GM12878 (cell line): ENCODE measurements at regions not wholly inside any gene's neighbourhood (a gene's known extent, or its start where the extent isn't known, plus 50 kb on each side); places are given as distances from the start of the nearest gene placed in this dataset.

Experiments
- ATAC-seq: fragments of 200-7000 bp; cut with Tn5 transposase; 3 replicates; pipeline ENCODE4 v1.9.1; 2020; ENCODE audit warnings: mild to moderate bottlenecking, moderate library complexity
- BruUV-seq: library from RNA; stranded (reverse); fragments of 400-500 nt; replicated peaks from 2 replicates; lab custom pipeline; 2021; lab: Mats Ljungman, UMichigan
- CTCF ChIA-PET: fragments of 300-600 bp; sonication (Branson Sonifier 250); formaldehyde crosslinking; extraction: SDS; loops from one replicate; lab custom pipeline; 2021; ENCODE audit warnings: inconsistent platforms; lab: Yijun Ruan, JAX
- POLR2A ChIA-PET: fragments of 350-600 bp; formaldehyde crosslinking; extraction: SDS; loops from one replicate; lab custom pipeline; 2021; ENCODE audit warnings: inconsistent platforms; lab: Charles Lee
- RAD21 ChIA-PET: fragments of 300-600 bp; sonication (Branson Sonifier 250); formaldehyde crosslinking; loops from one replicate; lab custom pipeline; 2023; ENCODE audit warnings: antibody characterized with exemption; ENCODE audit not compliant: unreplicated experiment; lab: Charles Lee
- SMC1A ChIA-PET: fragments of 300-600 bp; sonication (Branson Sonifier 250); formaldehyde crosslinking; loops from one replicate; lab custom pipeline; 2023; ENCODE audit not compliant: unreplicated experiment, uncharacterized antibody; lab: Charles Lee
- DNase-seq: peaks from one replicate; pipeline ENCODE4 v3.0.0-alpha.2; 2011; ENCODE audit warnings: low read depth, low spot score
- FAIRE-seq: peaks from 3 replicates; lab custom pipeline; 2011; peaks lifted over from hg19 to GRCh38; lab: Jason Lieb, UNC
- H2AFZ ChIP-seq: 2 replicates; pipeline ENCODE4 v1.6.0; 2011; ENCODE audit warnings: low read depth, low read length, control low read depth; ENCODE audit not compliant: control insufficient read depth
- H3K27ac ChIP-seq: 2 replicates; pipeline ENCODE4 v1.5.1; 2011; ENCODE audit warnings: control low read depth; ENCODE audit not compliant: control insufficient read depth, insufficient read depth
- H3K27me3 ChIP-seq, 2 experiments: replicated peaks in 1 of 2; 2 replicates each; pipeline versions ENCODE4 v1.6.0 to v1.6.1; 2011; ENCODE audit warnings: low read length in 1 of 2; ENCODE audit not compliant: control insufficient read depth in 2 of 2, insufficient read depth in 2 of 2
- H3K36me3 ChIP-seq, 2 experiments: 2 replicates each; pipeline ENCODE4 v1.5.1; 2011; ENCODE audit warnings: low read length in 1 of 2; ENCODE audit not compliant: control insufficient read depth in 2 of 2, insufficient read depth in 2 of 2
- H3K4me1 ChIP-seq: 2 replicates; pipeline ENCODE4 v1.6.1; 2011; ENCODE audit warnings: mild to moderate bottlenecking, low read length, moderate library complexity, mixed read lengths; ENCODE audit not compliant: control insufficient read depth, insufficient read depth
- H3K4me2 ChIP-seq: 2 replicates; pipeline ENCODE4 v1.6.0; 2011; ENCODE audit warnings: control low read depth; ENCODE audit not compliant: control insufficient read depth, insufficient read depth
- H3K4me3 ChIP-seq: fragments of 200-600 bp; sonication (generic); 2 replicates; pipeline ENCODE4 v1.5.1; 2016
- H3K79me2 ChIP-seq: 2 replicates; pipeline ENCODE4 v1.6.0; 2011; ENCODE audit warnings: low read length; ENCODE audit not compliant: control insufficient read depth, insufficient read depth
- H3K9ac ChIP-seq: 2 replicates; pipeline ENCODE4 v1.8.0; 2011; ENCODE audit warnings: low read length, control low read depth, mixed read lengths; ENCODE audit not compliant: control insufficient read depth, insufficient read depth
- H3K9me3 ChIP-seq: replicated peaks from 3 replicates; pipeline ENCODE4 v1.5.1; 2011; ENCODE audit warnings: mild to moderate bottlenecking, low read length; ENCODE audit not compliant: control insufficient read depth, insufficient read depth
- H4K20me1 ChIP-seq: 2 replicates; pipeline ENCODE4 v1.6.0; 2011; ENCODE audit not compliant: control insufficient read depth, insufficient read depth
- ATF7 ChIP-seq: fragments of 450-650 bp; IDR thresholded peaks from 2 replicates; pipeline ENCODE4 v1.6.1; 2016; ENCODE audit warnings: low read depth, mild to moderate bottlenecking
- CHD2 ChIP-seq: IDR thresholded peaks from 2 replicates; pipeline ENCODE4 v1.6.1; 2011; ENCODE audit warnings: low read depth, low read length, improper control_type of control experiment, borderline replicate concordance
- IKZF1 ChIP-seq: fragments of 450-650 bp; conservative IDR thresholded peaks from 2 replicates; pipeline ENCODE4 v1.6.1; 2017; ENCODE audit warnings: antibody characterized with exemption, mild to moderate bottlenecking
- JUNB ChIP-seq: IDR thresholded peaks from 2 replicates; pipeline ENCODE4 v1.6.1; 2016; ENCODE audit warnings: antibody characterized with exemption, mild to moderate bottlenecking
- NR2F1 ChIP-seq: fragments of 450-650 bp; conservative IDR thresholded peaks from 2 replicates; pipeline ENCODE4 v1.6.1; 2017; ENCODE audit warnings: mild to moderate bottlenecking
- NRF1 ChIP-seq: conservative IDR thresholded peaks from 2 replicates; pipeline ENCODE4 v1.6.1; 2011; ENCODE audit warnings: mild to moderate bottlenecking, low read depth, low read length, improper control_type of control experiment
- POU2F2 ChIP-seq: IDR thresholded peaks from 3 replicates; pipeline ENCODE4 v1.6.1; 2011; ENCODE audit warnings: low read depth, mild to moderate bottlenecking, low read length, borderline replicate concordance
- RAD51 ChIP-seq: fragments of 450-650 bp; IDR thresholded peaks from 2 replicates; pipeline ENCODE4 v1.6.1; 2016; ENCODE audit warnings: moderate library complexity, mild to moderate bottlenecking, inconsistent platforms
- RB1 ChIP-seq: fragments of 450-650 bp; formaldehyde crosslinking; IDR thresholded peaks from 2 replicates; pipeline ENCODE4 v1.6.1; 2017; ENCODE audit warnings: mild to moderate bottlenecking, borderline replicate concordance
- TBL1XR1 ChIP-seq: IDR thresholded peaks from 2 replicates; pipeline ENCODE4 v1.6.1; 2012; ENCODE audit warnings: low read depth, low read length, improper control_type of control experiment
- WGBS: methylation state at CpG from one replicate; pipeline ENCODE4 v1.1.6; 2016; ENCODE audit warnings: low lambda C conversion rate; ENCODE audit not compliant: insufficient replicate concordance, insufficient coverage; ENCODE audit errors: missing lambda C conversion rate; 5-methylcytosine and 5-hydroxymethylcytosine counted together
- in situ Hi-C: fragments of 300-500 bp; cut with MboI; formaldehyde crosslinking; loops from 9 replicates; pipeline ENCODE4 v1.14.3; 2018; ENCODE audit warnings: mixed read lengths
- intact Hi-C: fragments of 100-400 bp; cut with micrococcal nuclease; formaldehyde crosslinking; loops from one replicate; pipeline ENCODE4 v1.14.2; 2022; ENCODE audit not compliant: unreplicated experiment
- TF ChIP-seq, protein P1 (sequence below), 3 experiments: IDR thresholded peaks in 2 of 3; conservative IDR thresholded peaks in 1 of 3; 2 replicates each; pipeline ENCODE4 v1.5.1; 2011; ENCODE audit warnings: low read depth in 3 of 3, low read length in 3 of 3, mild to moderate bottlenecking in 3 of 3, control low read depth in 2 of 3, moderate library complexity in 2 of 3, inconsistent platforms in 1 of 3, mixed read lengths in 1 of 3; ENCODE audit not compliant: control insufficient read depth in 2 of 3, insufficient read depth in 1 of 3; ENCODE audit errors: extremely low read depth in 1 of 3
- TF ChIP-seq, protein P2 (sequence below): IDR thresholded peaks from 2 replicates; pipeline ENCODE4 v1.6.1; 2011; ENCODE audit warnings: borderline replicate concordance, low read depth, mild to moderate bottlenecking, moderate library complexity, low read length; ENCODE audit not compliant: insufficient read depth, poor library complexity, severe bottlenecking
- TF ChIP-seq, protein P3 (sequence below): fragments of 450-650 bp; IDR thresholded peaks from 2 replicates; pipeline ENCODE4 v1.6.1; 2017; ENCODE audit warnings: mild to moderate bottlenecking, moderate library complexity
- TF ChIP-seq, protein P4 (sequence below): IDR thresholded peaks from 2 replicates; pipeline ENCODE4 v1.6.1; 2012; ENCODE audit warnings: low read depth, low read length, improper control_type of control experiment

DNA sequence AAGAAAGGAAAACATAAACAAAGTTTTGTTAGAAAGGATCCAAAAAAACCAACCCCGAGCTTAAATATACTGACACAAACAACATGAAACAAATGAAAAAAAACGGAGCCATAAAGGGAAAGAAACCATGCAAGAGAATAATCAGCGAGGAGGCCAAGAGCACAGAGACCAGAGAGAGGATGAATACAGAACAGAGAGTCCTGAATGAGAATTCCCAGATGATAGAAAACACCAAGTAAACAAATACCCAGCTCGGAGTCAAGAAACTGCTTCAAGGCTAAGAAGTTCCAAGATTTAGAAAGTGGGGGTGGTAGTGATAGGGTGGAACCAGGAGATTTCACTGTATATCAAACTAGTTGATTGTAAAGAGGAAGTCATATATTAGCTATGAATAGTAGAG, 313.3 kb downstream of the OSR1 start (continued):
- TF ChIP-seq IKZF1: no peak
- TF ChIP-seq TBL1XR1: no peak
- TF ChIP-seq RB1: no peak
- TF ChIP-seq NRF1: no peak
- no peak for TF ChIP-seq RAD51
- TF ChIP-seq, all 136 proteins: peak for 0

DNA sequence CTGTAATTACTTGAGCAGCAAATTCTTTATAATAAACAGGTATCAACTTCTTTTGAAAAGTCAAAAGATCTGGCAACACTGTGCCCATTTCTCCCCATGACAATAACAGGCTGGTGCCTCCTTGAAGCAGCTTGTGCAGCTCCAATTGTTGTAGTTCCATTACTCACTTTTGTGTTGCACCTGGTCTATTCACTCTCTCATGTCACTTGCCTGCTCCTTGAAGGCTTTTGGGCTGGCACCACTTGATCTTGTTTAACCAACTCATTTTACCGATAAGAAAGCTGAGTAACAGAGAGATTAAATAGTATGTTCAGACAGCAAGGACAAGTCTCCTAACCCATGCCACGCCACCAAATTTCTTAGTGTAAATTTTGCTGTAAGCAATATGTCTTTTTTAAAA, 314.5 kb downstream of the OSR1 start:
- intact Hi-C loops (no loop called here), in situ Hi-C loops (no loop called here)
- RAD21 ChIA-PET: no interaction called here
- Histone ChIP-seq H3K4me3 (no peak overlapping the region), H4K20me1 (no peaks in the 10 kb centered on the region), H3K4me2 (no peak overlapping the region), H3K4me1 (no peaks in the 10 kb centered on the region), H2AFZ (no peak overlapping the region), H3K27me3 (no peaks in the 10 kb centered on the region), H3K27ac (no peak overlapping the region), H3K9ac (no peak overlapping the region), H3K79me2 (no peaks in the 10 kb centered on the region), H3K36me3 (no peaks in the 10 kb centered on the region), H3K9me3 (no peaks in the 10 kb centered on the region)
- no TSS peak for BruUV-seq
- DNase-seq (no peak), FAIRE-seq (no peak), ATAC-seq (no peak)
- SMC1A ChIA-PET: no interaction called here
- POLR2A ChIA-PET: no interaction called here
- 37% methylated on average over 2 of the region's 2 CpGs for WGBS
- CTCF ChIA-PET: no interaction called here
- TF ChIP-seq, protein P1, sequence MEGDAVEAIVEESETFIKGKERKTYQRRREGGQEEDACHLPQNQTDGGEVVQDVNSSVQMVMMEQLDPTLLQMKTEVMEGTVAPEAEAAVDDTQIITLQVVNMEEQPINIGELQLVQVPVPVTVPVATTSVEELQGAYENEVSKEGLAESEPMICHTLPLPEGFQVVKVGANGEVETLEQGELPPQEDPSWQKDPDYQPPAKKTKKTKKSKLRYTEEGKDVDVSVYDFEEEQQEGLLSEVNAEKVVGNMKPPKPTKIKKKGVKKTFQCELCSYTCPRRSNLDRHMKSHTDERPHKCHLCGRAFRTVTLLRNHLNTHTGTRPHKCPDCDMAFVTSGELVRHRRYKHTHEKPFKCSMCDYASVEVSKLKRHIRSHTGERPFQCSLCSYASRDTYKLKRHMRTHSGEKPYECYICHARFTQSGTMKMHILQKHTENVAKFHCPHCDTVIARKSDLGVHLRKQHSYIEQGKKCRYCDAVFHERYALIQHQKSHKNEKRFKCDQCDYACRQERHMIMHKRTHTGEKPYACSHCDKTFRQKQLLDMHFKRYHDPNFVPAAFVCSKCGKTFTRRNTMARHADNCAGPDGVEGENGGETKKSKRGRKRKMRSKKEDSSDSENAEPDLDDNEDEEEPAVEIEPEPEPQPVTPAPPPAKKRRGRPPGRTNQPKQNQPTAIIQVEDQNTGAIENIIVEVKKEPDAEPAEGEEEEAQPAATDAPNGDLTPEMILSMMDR (IDR thresholded peaks at IDR 0.05 in 2 of 3, conservative IDR thresholded peaks at IDR 0.05 in 1 of 3; ENCODE audit: control insufficient read depth in 2 of 3, extremely low read depth in 1 of 3, insufficient read depth in 1 of 3, low read depth in 3 of 3, low read length in 3 of 3): no peak
- TF ChIP-seq CHD2 (no peak), NR2F1 (no peak), JUNB (no peak), TBL1XR1 (no peak), POU2F2 (no peak), ATF7 (no peak)
- TF ChIP-seq, protein P2, sequence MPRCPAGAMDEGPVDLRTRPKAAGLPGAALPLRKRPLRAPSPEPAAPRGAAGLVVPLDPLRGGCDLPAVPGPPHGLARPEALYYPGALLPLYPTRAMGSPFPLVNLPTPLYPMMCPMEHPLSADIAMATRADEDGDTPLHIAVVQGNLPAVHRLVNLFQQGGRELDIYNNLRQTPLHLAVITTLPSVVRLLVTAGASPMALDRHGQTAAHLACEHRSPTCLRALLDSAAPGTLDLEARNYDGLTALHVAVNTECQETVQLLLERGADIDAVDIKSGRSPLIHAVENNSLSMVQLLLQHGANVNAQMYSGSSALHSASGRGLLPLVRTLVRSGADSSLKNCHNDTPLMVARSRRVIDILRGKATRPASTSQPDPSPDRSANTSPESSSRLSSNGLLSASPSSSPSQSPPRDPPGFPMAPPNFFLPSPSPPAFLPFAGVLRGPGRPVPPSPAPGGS: no peak
- TF ChIP-seq, protein P3, sequence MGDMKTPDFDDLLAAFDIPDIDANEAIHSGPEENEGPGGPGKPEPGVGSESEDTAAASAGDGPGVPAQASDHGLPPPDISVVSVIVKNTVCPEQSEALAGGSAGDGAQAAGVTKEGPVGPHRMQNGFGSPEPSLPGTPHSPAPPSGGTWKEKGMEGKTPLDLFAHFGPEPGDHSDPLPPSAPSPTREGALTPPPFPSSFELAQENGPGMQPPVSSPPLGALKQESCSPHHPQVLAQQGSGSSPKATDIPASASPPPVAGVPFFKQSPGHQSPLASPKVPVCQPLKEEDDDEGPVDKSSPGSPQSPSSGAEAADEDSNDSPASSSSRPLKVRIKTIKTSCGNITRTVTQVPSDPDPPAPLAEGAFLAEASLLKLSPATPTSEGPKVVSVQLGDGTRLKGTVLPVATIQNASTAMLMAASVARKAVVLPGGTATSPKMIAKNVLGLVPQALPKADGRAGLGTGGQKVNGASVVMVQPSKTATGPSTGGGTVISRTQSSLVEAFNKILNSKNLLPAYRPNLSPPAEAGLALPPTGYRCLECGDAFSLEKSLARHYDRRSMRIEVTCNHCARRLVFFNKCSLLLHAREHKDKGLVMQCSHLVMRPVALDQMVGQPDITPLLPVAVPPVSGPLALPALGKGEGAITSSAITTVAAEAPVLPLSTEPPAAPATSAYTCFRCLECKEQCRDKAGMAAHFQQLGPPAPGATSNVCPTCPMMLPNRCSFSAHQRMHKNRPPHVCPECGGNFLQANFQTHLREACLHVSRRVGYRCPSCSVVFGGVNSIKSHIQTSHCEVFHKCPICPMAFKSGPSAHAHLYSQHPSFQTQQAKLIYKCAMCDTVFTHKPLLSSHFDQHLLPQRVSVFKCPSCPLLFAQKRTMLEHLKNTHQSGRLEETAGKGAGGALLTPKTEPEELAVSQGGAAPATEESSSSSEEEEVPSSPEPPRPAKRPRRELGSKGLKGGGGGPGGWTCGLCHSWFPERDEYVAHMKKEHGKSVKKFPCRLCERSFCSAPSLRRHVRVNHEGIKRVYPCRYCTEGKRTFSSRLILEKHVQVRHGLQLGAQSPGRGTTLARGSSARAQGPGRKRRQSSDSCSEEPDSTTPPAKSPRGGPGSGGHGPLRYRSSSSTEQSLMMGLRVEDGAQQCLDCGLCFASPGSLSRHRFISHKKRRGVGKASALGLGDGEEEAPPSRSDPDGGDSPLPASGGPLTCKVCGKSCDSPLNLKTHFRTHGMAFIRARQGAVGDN: no peak
- TF ChIP-seq, protein P4, sequence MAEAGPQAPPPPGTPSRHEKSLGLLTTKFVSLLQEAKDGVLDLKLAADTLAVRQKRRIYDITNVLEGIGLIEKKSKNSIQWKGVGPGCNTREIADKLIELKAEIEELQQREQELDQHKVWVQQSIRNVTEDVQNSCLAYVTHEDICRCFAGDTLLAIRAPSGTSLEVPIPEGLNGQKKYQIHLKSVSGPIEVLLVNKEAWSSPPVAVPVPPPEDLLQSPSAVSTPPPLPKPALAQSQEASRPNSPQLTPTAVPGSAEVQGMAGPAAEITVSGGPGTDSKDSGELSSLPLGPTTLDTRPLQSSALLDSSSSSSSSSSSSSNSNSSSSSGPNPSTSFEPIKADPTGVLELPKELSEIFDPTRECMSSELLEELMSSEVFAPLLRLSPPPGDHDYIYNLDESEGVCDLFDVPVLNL: no peak
